SK-N-SH (cell line): ENCODE measurements at regions not wholly inside any gene's neighbourhood (a gene's known extent, or its start where the extent isn't known, plus 50 kb on each side); places are given as distances from the start of the nearest gene placed in this dataset.

Experiments
- CTCF ChIA-PET: fragments of 300-600, 350-600 bp; formaldehyde crosslinking; extraction: SDS; loops from one replicate; lab custom pipeline; 2021; lab: Yijun Ruan, JAX
- POLR2A ChIA-PET: fragments of 350-600 bp; sonication (Branson Sonifier 250); formaldehyde crosslinking; extraction: SDS; loops from one replicate; lab custom pipeline; 2020; ENCODE audit warnings: antibody characterized with exemption, inconsistent platforms; lab: Yijun Ruan, JAX
- DNase-seq: peaks from one replicate; pipeline ENCODE4 v3.0.0; 2012
- H2AFZ ChIP-seq: fragments of 200-600 bp; sonication (generic); 2 replicates; pipeline ENCODE4 v1.8.1; 2016; ENCODE audit warnings: antibody characterized with exemption, mild to moderate bottlenecking, low read depth
- H3F3A ChIP-seq: fragments of 200-600 bp; sonication (generic); replicated peaks from 2 replicates; pipeline ENCODE3; 2016; ENCODE audit warnings: antibody characterized with exemption, mild to moderate bottlenecking; ENCODE audit not compliant: insufficient read depth
- H3K27ac ChIP-seq, 2 experiments: fragments of 200-500 bp in 1 of 2; fragments of 200-600 bp in 1 of 2; sonication (Bioruptor generic) in 1 of 2; sonication (generic), shearing (Covaris generic) in 1 of 2; 2 replicates each; pipeline versions ENCODE4 v1.5.1 to v1.6.1; 2014 to 2016; ENCODE audit warnings: low read depth in 2 of 2, inconsistent platforms in 1 of 2, low read length in 1 of 2, mild to moderate bottlenecking in 1 of 2, mixed read lengths in 1 of 2
- H3K27me3 ChIP-seq: fragments of 200-600 bp; sonication (generic), shearing (Covaris generic); 2 replicates; pipeline ENCODE4 v1.6.1; 2016; ENCODE audit warnings: mixed run types; ENCODE audit not compliant: insufficient read depth
- H3K36me3 ChIP-seq, 2 experiments: fragments of 200-500 bp in 1 of 2; fragments of 200-600 bp in 1 of 2; sonication (Bioruptor generic) in 1 of 2; sonication (generic) in 1 of 2; replicated peaks in 1 of 2; 2 replicates each; pipeline versions ENCODE3 to v1.5.1; 2014 to 2016; ENCODE audit warnings: low read length in 1 of 2, mild to moderate bottlenecking in 1 of 2; ENCODE audit not compliant: insufficient read depth in 2 of 2, control insufficient read depth in 1 of 2
- H3K4me1 ChIP-seq, 2 experiments: fragments of 200-500 bp in 1 of 2; fragments of 200-600 bp in 1 of 2; sonication (Bioruptor generic) in 1 of 2; sonication (generic), shearing (Covaris generic) in 1 of 2; 2 replicates each; pipeline versions ENCODE4 v1.5.1 to v1.6.1; 2014 to 2016; ENCODE audit warnings: low read depth in 1 of 2, low read length in 1 of 2, mixed run types in 1 of 2; ENCODE audit not compliant: insufficient read depth in 2 of 2, control insufficient read depth in 1 of 2
- H3K4me2 ChIP-seq: fragments of 200-600 bp; sonication (generic), shearing (Covaris generic); 2 replicates; pipeline ENCODE4 v1.6.1; 2017; ENCODE audit warnings: mixed run types
- H3K4me3 ChIP-seq, 2 experiments: fragments of 200-500 bp in 1 of 2; fragments of 200-600 bp in 1 of 2; sonication (Bioruptor generic) in 1 of 2; sonication (generic), shearing (Covaris generic) in 1 of 2; 2 replicates each; pipeline versions ENCODE4 v1.5.1 to v1.8.1; 2014 to 2016; ENCODE audit warnings: low read depth in 2 of 2, inconsistent platforms in 1 of 2, low read length in 1 of 2, mild to moderate bottlenecking in 1 of 2, mixed read lengths in 1 of 2, moderate library complexity in 1 of 2
- H3K79me2 ChIP-seq: fragments of 200-600 bp; sonication (generic); 2 replicates; pipeline ENCODE4 v1.8.1; 2017; ENCODE audit warnings: mild to moderate bottlenecking; ENCODE audit not compliant: insufficient read depth
- H3K9ac ChIP-seq: fragments of 200-600 bp; sonication (generic); 2 replicates; pipeline ENCODE4 v1.6.1; 2017; ENCODE audit warnings: mixed run types
- H3K9me2 ChIP-seq: fragments of 200-600 bp; sonication (generic); 2 replicates; pipeline ENCODE4 v1.6.1; 2017; ENCODE audit warnings: mixed run types
- H3K9me3 ChIP-seq: fragments of 200-600 bp; sonication (generic); 2 replicates; pipeline ENCODE4 v1.6.1; 2017; ENCODE audit warnings: mixed run types, mild to moderate bottlenecking, moderate library complexity
- H4K20me1 ChIP-seq: fragments of 200-600 bp; sonication (generic); 2 replicates; pipeline ENCODE4 v1.6.1; 2017; ENCODE audit warnings: mild to moderate bottlenecking, mixed run types; ENCODE audit not compliant: insufficient read depth
- CHD2 ChIP-seq: fragments of 150-350 bp; IDR thresholded peaks from 2 replicates; pipeline ENCODE4 v1.6.1; 2018; ENCODE audit warnings: low read length; ENCODE audit not compliant: partially characterized antibody
- ELF1 ChIP-seq: IDR thresholded peaks from 2 replicates; pipeline ENCODE4 v1.4.0; 2012
- JUND ChIP-seq: IDR thresholded peaks from 2 replicates; pipeline ENCODE4 v1.4.0; 2012
- MEF2A ChIP-seq: IDR thresholded peaks from 2 replicates; pipeline ENCODE4 v1.4.0; 2012; ENCODE audit warnings: low read depth, borderline replicate concordance
- RAD21 ChIP-seq: IDR thresholded peaks from 2 replicates; pipeline ENCODE4 v1.6.1; 2012; ENCODE audit warnings: mild to moderate bottlenecking, low read length
- SIN3A ChIP-seq: IDR thresholded peaks from 2 replicates; pipeline ENCODE4 v1.6.1; 2012; ENCODE audit warnings: low read depth, mild to moderate bottlenecking, low read length, moderate library complexity, borderline replicate concordance
- WGBS: methylation state at CpG from one replicate; pipeline ENCODE4 v1.1.6; 2017; ENCODE audit warnings: low lambda C conversion rate; 5-methylcytosine and 5-hydroxymethylcytosine counted together
- TF ChIP-seq, protein P1 (sequence below): IDR thresholded peaks from 2 replicates; pipeline ENCODE4 v1.6.1; 2012; ENCODE audit warnings: mild to moderate bottlenecking, low read depth, low read length, moderate library complexity
- TF ChIP-seq, protein P2 (sequence below): fragments of 150-350 bp; IDR thresholded peaks from 2 replicates; pipeline ENCODE4 v1.6.1; 2017; ENCODE audit warnings: antibody characterized with exemption, low read length, low read depth, borderline replicate concordance
- TF ChIP-seq, protein P3 (sequence below): IDR thresholded peaks from 2 replicates; pipeline ENCODE4 v1.4.0; 2012; ENCODE audit warnings: low read depth, borderline replicate concordance
- TF ChIP-seq, protein P4 (sequence below): IDR thresholded peaks from 2 replicates; pipeline ENCODE4; 2012

- no peak for TF ChIP-seq MEF2A
Observed at GRCh38 chr7:156516791-156517378, 123.7 kb upstream of the RNF32 start (continued).

DNA sequence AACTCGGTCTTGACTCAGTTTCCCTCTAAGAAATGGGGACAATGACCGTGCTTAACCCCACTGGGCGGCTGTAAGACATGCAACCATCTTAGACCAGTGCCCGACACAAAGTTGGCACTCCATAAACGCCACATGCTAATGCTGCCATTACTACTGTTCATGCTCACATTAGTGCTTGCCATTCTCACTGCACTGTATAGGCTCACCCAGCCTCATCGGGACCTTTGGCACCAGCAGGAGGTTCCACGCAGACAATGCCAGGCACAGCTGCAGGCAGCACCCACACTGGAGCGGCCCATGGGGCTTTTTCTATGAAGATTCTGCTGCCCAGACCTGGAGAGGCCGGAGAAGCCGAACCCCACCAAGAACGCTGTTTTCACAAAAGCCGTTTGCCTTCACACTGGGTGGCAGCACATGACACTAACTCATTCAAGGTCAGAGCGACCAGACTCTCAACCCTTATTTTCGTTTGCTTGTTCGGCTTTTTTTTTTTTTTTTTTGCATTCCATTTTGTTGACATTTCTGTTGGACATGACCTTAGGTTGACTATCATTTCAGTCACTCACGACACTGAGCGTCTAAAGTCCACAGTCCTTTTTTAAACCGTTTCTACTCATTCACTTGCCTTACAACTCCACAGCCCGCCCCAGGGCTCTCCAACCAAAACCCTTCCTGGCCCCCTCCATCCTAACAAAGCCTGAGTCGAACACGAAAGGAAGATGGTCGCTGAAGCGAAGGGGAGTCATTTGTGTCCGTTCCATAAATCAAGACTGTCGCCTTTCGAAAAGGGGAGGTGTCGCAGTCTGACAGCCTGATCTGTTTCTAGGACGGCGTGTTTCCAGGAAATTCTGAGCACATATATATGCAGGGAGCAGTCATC, 124.4 kb upstream of the RNF32 start:
- Histone ChIP-seq H4K20me1 (no peaks in the 10 kb centered on the region), H3K36me3 (no peaks in the 10 kb centered on the region), H3K27ac (no peak overlapping the region), H3K9me3 (no peaks in the 10 kb centered on the region), H3K79me2 (no peaks in the 10 kb centered on the region), H3K4me1 (no peaks in the 10 kb centered on the region), H3K4me3 (no peak overlapping the region), H3F3A (no peaks in the 10 kb centered on the region), H3K9ac (no peak overlapping the region), H3K4me2 (no peak overlapping the region), H3K27me3 (no peaks in the 10 kb centered on the region), H3K9me2 (no peaks in the 10 kb centered on the region), H2AFZ (no peak overlapping the region)
- 46% methylated on average over 29 of the region's 29 CpGs for WGBS
- POLR2A ChIA-PET = no interaction called here
- no peak for DNase-seq
- TF ChIP-seq, protein P1, sequence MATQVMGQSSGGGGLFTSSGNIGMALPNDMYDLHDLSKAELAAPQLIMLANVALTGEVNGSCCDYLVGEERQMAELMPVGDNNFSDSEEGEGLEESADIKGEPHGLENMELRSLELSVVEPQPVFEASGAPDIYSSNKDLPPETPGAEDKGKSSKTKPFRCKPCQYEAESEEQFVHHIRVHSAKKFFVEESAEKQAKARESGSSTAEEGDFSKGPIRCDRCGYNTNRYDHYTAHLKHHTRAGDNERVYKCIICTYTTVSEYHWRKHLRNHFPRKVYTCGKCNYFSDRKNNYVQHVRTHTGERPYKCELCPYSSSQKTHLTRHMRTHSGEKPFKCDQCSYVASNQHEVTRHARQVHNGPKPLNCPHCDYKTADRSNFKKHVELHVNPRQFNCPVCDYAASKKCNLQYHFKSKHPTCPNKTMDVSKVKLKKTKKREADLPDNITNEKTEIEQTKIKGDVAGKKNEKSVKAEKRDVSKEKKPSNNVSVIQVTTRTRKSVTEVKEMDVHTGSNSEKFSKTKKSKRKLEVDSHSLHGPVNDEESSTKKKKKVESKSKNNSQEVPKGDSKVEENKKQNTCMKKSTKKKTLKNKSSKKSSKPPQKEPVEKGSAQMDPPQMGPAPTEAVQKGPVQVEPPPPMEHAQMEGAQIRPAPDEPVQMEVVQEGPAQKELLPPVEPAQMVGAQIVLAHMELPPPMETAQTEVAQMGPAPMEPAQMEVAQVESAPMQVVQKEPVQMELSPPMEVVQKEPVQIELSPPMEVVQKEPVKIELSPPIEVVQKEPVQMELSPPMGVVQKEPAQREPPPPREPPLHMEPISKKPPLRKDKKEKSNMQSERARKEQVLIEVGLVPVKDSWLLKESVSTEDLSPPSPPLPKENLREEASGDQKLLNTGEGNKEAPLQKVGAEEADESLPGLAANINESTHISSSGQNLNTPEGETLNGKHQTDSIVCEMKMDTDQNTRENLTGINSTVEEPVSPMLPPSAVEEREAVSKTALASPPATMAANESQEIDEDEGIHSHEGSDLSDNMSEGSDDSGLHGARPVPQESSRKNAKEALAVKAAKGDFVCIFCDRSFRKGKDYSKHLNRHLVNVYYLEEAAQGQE = no peak
- TF ChIP-seq ELF1 = no peak
- TF ChIP-seq SIN3A = no peak
- TF ChIP-seq, protein P2, sequence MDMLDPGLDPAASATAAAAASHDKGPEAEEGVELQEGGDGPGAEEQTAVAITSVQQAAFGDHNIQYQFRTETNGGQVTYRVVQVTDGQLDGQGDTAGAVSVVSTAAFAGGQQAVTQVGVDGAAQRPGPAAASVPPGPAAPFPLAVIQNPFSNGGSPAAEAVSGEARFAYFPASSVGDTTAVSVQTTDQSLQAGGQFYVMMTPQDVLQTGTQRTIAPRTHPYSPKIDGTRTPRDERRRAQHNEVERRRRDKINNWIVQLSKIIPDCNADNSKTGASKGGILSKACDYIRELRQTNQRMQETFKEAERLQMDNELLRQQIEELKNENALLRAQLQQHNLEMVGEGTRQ = no peak
- no peak for TF ChIP-seq JUND
- TF ChIP-seq CHD2 = no peak
- TF ChIP-seq RAD21 = no peak
- TF ChIP-seq, protein P3, sequence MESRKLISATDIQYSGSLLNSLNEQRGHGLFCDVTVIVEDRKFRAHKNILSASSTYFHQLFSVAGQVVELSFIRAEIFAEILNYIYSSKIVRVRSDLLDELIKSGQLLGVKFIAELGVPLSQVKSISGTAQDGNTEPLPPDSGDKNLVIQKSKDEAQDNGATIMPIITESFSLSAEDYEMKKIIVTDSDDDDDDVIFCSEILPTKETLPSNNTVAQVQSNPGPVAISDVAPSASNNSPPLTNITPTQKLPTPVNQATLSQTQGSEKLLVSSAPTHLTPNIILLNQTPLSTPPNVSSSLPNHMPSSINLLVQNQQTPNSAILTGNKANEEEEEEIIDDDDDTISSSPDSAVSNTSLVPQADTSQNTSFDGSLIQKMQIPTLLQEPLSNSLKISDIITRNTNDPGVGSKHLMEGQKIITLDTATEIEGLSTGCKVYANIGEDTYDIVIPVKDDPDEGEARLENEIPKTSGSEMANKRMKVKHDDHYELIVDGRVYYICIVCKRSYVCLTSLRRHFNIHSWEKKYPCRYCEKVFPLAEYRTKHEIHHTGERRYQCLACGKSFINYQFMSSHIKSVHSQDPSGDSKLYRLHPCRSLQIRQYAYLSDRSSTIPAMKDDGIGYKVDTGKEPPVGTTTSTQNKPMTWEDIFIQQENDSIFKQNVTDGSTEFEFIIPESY = no peak
- TF ChIP-seq, protein P4, sequence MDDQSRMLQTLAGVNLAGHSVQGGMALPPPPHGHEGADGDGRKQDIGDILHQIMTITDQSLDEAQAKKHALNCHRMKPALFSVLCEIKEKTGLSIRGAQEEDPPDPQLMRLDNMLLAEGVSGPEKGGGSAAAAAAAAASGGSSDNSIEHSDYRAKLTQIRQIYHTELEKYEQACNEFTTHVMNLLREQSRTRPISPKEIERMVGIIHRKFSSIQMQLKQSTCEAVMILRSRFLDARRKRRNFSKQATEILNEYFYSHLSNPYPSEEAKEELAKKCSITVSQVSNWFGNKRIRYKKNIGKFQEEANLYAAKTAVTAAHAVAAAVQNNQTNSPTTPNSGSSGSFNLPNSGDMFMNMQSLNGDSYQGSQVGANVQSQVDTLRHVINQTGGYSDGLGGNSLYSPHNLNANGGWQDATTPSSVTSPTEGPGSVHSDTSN = no peak
- CTCF ChIA-PET = interaction anchor here (1.8 kb wide), 1 partner anchor 9 kb away, joined by 5 read pairs; no protein-coding TSS in a partner anchor
